Fibroblast of mammary gland (primary cell): ENCODE measurements at regions not wholly inside any gene's neighbourhood (a gene's known extent, or its start where the extent isn't known, plus 50 kb on each side); places are given as distances from the start of the nearest gene placed in this dataset.

Source experiments
- DNase-seq: peaks from one replicate; pipeline ENCODE4 v3.0.0-alpha.2; 2010; ENCODE audit warnings: low read depth
- H3K4me3 ChIP-seq: 2 replicates; pipeline ENCODE4 v1.5.1; 2011; ENCODE audit warnings: low read depth, mild to moderate bottlenecking, low read length, moderate library complexity; ENCODE audit not compliant: control insufficient read depth
- TF ChIP-seq, protein P1 (sequence below): conservative IDR thresholded peaks from 2 replicates; pipeline ENCODE4 v1.5.1; 2011; ENCODE audit warnings: low read depth, low read length, inconsistent platforms; ENCODE audit not compliant: control insufficient read depth, insufficient read depth

DNA sequence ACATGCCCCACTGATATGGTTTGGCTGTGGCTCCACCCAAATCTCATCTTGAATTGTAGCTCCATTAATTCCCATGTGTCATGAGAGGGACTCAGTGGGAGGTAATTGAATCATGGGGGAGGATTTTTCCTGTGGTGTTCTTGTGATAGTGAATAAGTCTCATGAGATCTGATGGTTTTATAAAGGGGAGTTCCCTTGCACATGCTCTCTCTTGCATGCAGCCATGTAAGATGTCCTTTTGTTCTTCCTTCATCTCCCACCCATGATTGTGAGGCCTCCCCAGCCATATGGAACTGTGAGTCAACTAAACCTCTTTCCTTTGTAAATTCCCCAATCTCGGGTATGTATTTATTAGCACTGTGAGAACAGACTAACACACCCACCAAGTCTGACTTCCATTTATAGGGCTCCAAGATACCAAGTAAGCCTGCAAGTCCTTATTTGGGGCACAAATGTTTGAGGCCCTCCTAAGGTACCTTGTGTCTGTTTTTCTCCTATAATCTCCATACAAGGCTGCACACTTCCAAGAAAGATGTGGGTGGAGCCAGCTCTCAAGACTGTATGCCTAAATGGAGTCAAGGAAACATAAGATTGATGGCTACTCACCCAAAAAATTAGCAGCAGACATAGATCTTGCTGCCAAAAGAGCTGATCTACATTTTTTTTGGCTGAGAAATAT lies 364.7 kb downstream of the TXNL1 start:
- H3K4me3 ChIP-seq = no peak overlapping the region
- TF ChIP-seq, protein P1, sequence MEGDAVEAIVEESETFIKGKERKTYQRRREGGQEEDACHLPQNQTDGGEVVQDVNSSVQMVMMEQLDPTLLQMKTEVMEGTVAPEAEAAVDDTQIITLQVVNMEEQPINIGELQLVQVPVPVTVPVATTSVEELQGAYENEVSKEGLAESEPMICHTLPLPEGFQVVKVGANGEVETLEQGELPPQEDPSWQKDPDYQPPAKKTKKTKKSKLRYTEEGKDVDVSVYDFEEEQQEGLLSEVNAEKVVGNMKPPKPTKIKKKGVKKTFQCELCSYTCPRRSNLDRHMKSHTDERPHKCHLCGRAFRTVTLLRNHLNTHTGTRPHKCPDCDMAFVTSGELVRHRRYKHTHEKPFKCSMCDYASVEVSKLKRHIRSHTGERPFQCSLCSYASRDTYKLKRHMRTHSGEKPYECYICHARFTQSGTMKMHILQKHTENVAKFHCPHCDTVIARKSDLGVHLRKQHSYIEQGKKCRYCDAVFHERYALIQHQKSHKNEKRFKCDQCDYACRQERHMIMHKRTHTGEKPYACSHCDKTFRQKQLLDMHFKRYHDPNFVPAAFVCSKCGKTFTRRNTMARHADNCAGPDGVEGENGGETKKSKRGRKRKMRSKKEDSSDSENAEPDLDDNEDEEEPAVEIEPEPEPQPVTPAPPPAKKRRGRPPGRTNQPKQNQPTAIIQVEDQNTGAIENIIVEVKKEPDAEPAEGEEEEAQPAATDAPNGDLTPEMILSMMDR = no peak
- peak; percentile 52 for DNase-seq

DNA sequence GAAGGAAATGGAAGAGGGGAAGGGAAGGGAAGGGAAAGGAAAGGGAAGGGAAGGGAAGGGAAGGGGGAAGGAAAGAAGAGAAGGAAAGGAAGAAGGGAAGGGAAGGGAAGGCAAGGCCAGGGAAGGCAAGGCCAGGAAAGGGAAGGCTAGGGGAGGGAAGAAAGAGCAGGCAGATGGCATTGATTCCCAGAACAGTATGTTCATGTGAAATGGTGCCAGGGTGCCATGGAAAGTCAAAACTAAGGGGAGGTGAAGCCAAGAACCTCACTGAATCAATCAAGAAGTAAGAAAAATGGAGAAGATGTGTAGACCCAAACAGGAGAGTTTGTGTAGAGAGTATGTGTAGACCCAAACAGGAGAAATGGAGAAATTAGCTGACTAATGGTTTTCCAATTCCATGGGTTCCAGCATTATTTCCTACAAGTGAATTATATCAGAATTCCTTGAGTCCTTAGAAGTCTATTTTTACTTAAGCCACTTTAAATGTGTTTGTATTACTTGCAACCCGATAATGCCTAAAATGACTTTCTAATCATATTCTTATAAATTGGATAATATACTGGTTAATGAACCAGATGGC lies 367.6 kb downstream of the TXNL1 start:
- no peak overlapping the region for H3K4me3 ChIP-seq
- TF ChIP-seq, protein P1 = no peak
- no peak for DNase-seq

DNA sequence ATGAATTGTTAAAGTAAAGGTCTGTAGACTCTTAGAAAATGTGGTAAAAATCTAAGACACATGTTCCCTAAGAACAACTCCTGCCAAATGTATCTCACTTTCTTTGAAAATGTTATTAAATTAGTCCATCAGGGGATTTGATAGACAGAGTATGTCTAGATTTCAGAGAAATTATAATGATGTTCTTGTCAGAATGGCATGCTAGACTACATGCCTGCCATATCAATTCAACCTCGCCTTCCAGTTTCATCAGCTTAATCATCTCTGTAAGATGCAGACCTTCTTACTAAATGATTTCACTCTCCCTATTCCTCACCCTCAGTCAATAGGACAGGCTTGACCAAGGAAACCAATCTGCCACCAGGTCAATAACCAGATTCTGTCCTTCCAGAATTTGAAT lies 368.4 kb downstream of the TXNL1 start:
- no peak for DNase-seq
- TF ChIP-seq, protein P1 = no peak
- no peak overlapping the region for H3K4me3 ChIP-seq

DNA sequence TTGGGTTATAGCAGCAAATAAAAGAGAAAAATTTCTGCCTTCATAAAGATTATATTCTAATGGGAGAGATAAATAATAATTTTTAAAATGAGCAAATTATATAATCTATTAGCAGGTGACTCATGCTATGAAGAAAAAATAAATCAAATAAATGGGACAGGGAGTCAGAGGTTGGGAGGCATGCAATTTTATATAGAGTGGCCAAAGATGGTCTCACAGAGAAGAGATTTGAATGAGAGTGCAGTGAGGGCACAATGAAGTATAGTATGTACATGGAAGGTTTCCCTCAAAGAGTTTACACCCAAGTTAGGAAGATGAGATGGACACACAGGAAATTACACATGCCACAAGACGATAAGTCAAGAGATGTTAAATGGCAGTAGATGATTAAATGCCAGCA lies 369.4 kb downstream of the TXNL1 start:
- no peak overlapping the region for H3K4me3 ChIP-seq
- TF ChIP-seq, protein P1 = no peak
- DNase-seq = no peak

DNA sequence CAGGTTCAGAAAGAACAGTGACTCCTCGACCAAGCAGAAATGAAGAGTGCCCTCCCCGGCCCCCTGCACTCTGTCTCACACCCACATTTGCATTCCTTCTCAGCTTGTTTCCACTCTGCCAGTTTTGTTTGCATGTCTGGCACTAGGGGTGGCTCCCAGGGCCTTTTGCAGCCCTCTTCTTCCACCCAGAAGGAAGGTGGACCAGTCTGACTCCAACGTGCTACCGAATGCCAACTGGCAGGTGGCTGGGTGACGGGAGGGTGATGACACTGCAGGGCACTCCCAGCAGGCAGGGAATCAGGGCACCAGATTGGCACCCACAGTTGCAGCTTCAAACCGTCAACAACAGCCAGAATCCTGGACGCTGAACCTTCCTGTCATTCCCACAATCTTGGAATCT lies 371.1 kb downstream of the TXNL1 start:
- TF ChIP-seq, protein P1 = no peak
- no peak for DNase-seq

DNA sequence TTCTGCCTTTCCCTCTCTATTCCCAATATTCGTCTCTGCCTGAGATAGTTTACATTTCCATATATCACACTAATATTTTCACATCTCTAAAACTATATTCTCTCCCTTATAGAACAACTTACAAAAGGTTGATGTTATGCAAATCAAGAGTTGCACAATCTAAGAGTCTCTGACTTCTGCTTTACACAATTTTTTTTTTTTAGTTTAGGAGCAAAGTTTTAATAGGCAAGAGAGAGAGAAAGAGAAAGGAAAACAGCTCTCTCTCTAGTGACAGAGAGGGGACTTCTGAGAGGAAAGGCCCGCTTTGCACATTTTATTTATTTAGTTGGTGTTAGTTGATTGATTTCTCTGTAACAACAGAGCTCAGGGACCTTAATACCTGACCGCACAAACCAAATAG lies 380.2 kb downstream of the TXNL1 start:
- no peak overlapping the region for H3K4me3 ChIP-seq
- TF ChIP-seq, protein P1 = no peak
- peak; percentile 10 for DNase-seq

More for the DNA sequence above, 371.1 kb downstream of the TXNL1 start:
- no peak overlapping the region for H3K4me3 ChIP-seq
